ENCODE measurements at regions not wholly inside any gene's neighbourhood (a gene's known extent, or its start where the extent isn't known, plus 50 kb on each side); places are given as distances from the start of the nearest gene placed in this dataset.

- DNase-seq, result no peak
Measured at GRCh38 chr1:238063454-238063853, 172.7 kb upstream of the ZP4 start.

- no peak for DNase-seq
Measured at GRCh38 chr1:238061967-238062613, 171.4 kb upstream of the ZP4 start.

DNA sequence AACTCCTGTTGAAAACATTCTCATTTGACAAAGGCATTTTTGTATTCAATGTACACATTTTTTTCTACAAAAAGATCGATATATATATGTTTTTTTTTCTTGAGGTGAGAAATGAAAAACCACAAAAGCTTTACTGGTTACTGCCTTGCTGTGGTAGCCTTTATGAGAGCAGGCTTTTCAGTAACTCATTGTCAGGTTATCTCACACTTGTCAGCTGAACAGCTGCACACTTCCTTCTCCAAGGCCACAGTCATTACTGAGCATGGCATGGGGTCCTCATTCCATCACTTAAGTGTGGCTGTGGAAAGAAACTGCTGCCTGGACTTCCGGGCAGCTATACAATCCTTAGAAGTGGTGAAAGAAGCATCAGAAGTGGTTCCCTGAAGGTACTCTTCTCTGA, 169.3 kb upstream of the ZP4 start:
- DNase-seq, result no peak

- DNase-seq, result no peak
Measured at GRCh38 chr1:238052496-238053266, 162.0 kb upstream of the ZP4 start.

DNA sequence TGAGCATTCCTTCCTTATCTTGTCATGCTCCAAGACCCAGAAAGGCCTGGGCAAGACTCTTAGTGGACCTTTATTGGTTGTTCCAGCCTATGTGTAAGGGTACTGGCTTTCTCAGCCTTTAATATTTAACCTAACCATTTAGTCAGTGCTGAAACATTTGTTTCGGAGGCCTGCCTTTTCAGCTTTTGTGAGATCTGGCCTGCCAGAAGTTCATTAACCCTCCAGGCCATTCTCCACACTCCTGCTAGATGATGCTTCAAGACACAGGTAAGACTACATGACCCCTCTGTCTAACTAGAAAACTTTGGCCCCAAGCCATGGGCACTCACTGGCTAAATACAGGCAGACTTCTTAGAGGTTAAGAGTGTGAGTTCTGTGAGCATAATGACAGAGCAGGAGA, 138.4 kb upstream of the ZP4 start:
- no peak for DNase-seq

- DNase-seq, result no peak
Measured at GRCh38 chr1:238027366-238027765, 136.6 kb upstream of the ZP4 start.

DNA sequence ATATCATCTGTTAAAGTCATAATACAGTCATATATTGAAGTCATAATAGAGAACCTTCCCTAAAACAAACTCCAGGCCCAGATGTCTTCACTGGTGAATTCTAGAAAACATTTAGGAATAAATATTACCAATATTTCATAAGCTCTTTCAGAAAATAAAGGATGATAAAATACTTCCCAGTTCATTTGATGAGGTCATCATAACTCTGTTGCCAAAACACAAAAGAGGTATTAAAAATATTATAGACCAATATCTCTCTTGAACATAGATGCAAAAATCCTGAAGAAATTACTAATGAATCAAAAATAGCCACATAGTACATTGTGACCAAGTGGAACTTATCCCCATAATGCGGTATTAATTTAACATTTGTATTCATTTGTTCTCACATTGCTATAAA, 132.4 kb upstream of the ZP4 start:
- DNase-seq, result no peak

DNA sequence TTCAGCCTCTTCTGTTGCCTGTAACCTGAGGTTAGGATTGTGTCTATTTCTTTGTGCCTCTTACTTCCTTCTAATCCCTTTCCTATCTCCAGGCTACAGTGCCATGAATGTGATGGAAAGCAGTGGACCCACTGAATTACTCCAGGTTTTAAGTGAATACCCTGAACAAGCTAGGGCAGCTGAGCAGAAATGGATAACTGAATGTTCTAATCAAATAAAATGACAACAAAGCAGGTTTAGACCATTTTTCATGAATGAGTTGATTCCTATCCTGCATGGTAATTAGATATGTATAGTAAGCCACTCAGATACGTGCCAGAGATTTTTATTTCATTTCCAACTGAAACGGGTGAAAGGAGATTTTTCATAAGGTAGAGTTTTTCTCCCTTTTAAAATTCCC, 127.5 kb upstream of the ZP4 start:
- no peak for DNase-seq

DNA sequence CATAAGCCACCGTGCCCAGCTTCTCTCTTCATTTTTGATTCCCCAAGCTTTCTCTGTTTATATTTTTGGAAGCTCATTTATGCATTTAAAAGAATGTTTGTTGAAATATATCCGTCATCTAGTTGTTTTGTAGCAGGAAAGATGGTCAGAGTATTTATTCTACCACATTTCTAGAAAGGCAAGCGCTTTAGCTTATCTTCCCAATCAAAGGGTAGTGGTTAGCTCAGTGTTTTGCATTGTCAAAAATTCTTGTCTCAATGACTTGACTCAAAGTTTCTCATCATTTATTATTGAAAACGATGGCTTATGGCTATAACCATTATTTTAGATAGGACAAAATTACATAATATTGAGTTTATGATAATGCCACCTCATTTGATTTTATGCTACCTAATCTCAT, 116.1 kb upstream of the ZP4 start:
- no peak for DNase-seq

DNA sequence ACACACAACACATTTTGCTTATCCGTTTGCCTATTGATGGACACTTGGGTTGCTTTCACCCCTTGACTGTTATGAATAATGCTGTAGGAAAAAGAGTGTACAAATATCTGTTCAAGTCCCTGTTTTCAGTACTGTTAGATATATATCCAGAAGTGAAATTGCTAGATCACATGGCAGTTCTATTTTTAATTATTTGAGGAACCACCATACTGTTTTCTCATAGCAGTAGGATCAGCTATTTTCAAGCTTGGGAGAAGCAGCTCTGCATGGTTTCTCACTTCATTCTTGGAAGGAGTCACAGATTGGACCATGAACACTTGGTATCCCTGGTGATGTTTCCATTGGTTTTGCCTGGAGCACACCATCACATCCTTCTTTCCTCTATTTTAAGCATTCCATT, 114.4 kb upstream of the ZP4 start:
- no peak for DNase-seq

GRCh38 chr1:238001818-238002217, 111.1 kb upstream of the ZP4 start:
- no peak for DNase-seq

DNA sequence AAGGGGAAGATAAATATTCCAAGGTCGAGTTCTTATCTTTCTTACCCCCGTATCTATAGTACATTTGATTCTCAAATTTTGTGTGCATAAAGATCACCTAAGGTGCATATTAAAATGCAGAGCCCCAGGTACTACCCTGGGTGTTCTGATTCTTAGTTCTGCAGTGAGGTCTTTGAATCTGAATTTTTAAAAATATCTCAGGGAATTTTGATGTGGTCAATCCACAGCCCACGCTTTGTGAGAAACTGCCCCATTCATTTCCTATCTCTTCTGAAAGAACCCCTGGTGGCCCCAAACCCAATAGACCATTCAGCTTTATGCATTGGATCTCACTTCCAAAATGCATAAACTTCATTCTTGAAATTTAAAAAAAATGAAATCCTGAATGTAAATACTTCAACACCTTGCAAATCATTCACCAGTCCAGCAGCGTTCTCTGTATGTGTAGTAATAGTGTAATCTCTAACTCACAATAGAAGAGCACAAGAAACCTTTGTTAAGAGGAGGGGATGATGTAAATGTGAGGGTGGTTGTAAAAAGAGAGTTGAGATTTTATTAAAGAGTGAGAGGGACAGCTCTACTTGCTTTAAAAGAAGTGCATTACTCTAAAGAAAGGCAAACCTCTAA, 108.8 kb upstream of the ZP4 start:
- no peak for DNase-seq

DNA sequence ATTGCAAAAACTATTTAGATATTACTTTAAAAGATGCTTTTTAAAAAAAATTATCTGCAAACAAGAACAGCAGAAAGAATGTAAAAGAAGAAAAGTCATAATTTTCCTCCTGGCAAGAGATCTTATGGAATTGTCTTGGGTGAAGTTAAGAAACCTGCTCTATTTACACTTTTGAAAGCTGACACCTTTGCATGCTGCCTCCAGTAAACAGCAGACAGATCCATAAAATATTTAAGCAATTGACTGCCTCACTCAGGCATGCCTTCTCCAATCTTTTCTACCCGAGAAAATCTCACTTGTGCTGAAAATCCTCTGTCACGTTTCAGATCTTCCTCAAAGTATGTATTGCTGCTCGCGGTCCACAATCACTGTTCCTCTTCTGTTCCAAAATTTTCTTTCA, 107.9 kb upstream of the ZP4 start:
- DNase-seq, result no peak

GRCh38 chr1:237983496-237983895, 92.8 kb upstream of the ZP4 start:
- no peak for DNase-seq

DNA sequence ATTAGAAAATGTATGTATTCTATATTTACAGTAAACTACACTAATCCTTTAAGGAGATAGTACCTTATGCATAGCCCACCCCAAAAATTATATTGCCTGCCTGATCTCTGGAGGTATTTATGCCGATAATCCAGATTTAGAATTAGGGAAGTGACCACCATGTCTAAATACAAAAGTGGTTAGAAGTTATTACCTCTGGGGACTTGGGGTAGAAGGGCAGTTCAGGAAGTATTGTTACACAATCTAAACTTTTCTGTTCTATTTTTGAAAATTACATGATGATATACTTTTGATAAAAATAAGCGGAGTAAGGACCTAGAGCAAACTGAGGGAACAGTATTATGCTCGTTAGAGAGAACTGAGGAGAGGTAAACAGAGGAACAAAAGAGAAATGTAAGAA, 90.5 kb upstream of the ZP4 start:
- no peak for DNase-seq

DNA sequence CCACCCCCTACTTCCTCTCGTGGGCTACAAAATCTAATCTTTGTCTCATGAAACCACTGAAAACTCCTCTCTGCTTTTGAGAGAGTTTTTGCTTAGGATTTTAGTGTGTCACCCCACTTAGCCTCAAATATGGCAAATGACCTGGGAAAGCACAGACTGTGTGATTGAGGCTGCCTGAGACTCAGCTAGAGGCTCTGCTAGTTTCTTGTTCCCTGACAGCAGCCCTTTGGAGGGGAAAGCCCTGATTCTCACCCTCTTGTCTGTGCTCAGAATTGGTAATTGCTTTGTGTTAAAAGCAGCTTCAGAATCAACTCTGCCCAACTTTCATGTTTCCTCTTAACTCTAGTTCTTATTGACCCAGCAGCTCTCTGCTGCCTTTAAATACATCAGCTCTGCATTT, 85.6 kb upstream of the ZP4 start:
- no peak for DNase-seq

GRCh38 chr1:237975903-237976302, 85.2 kb upstream of the ZP4 start:
- DNase-seq, result no peak

DNA sequence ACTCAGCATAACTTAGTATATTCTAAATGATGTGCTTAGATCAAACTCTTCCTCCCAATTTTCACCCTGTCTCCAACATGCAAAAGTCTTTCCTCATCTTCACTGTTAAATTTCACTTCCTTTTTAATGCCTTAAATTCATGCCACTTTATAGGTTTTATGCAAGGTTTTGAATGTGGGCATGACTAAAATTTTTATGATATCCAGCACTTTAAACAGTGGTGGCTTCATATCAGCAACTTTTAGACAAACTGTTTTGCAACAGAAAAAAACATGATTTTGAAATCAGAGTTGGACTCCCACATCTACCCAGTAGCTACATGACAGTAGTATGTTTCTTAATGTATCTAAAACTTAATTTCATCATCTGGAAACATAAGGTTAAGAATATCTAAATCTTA, 84.7 kb upstream of the ZP4 start:
- DNase-seq, result no peak

DNA sequence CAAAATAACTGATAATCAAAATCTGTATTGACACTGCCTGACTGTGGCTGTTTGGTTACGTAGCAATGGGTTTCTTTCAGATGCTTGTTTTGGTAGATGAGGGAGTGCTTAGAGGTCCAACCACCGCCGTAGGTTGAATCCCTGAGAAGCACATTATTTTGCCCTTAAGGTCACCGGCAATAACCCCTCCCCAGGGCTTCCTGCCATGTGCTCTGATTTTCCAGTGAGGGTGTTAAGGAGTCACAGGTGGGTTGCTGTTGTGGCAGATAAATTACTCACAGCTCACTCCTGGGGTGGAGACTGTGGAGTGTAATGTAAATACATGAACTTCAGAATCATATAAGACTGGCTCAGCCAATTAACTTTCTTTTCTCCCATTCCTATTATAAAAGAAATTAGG, 81.5 kb upstream of the ZP4 start:
- no peak for DNase-seq

GRCh38 chr1:237962985-237963384, 72.3 kb upstream of the ZP4 start:
- no peak for DNase-seq

DNA sequence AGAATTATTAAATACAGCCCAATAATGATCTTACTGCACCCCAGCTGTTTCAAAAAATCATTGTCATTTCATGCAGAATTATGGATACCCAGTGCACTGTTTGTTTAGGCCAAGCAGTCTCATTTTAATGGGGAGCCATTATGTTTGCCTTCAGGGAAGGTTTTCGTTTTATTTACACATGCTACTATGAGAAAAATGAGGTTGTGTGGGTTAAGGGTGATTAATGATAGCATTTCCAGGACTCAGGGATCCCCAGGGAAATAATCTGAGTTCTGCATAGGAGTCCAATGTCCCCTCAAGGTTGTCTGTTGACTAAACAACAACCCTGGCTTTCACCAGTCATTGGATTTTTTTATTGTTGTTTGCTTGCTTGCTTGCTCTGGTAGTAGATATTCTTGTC, 71.0 kb upstream of the ZP4 start:
- no peak for DNase-seq

DNA sequence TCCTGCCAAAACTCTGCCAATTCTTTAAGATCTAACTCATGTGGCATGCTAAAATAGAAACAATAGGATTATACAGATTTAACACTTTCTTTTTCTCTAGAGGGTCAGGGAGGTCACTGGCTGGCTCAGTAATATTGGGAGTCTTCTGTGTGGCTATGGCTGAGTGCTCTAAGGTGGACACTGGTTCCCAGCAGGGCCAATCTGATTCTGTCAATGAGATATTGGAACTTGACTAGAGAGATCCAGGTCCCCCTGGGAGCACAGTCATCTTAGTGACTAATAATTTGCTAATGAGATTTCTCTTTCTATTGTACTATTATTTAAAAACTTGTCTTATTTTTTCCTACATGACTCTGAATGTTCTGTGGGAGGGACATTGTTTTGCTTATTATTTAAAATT, 69.1 kb upstream of the ZP4 start:
- no peak for DNase-seq

GRCh38 chr1:237953238-237953637, 62.5 kb upstream of the ZP4 start:
- DNase-seq, result no peak
